ENCODE measurements at regions not wholly inside any gene's neighbourhood (a gene's known extent, or its start where the extent isn't known, plus 50 kb on each side); places are given as distances from the start of the nearest gene placed in this dataset.

DNA sequence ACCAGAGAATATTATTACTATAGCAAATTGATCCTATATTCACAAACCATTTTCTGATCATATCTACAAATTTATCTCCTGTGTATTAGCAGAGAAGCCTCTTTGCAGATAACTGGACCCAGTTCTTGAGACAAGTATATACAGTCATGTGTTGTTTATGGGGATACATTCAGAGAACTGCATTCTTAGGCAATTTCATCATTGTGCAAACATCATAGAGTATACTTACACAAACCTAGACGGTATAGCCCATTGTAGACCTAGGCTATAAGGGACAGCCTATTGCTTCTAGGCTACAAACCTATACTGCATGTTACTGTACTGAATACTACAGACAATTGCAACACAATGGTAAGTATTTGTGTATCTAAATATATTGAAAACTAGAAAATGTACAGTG, 152.5 kb upstream of the SPANXN4 start:
- Histone ChIP-seq H4K20me1 (ENCODE audit: control insufficient read depth, insufficient read depth, insufficient read length) (no peaks in the 10 kb centered on the region), H3K4ac (ENCODE audit: low read depth, low read length) (no peak overlapping the region), H3T11ph (ENCODE audit: low read length) (no peak overlapping the region), H3K79me1 (ENCODE audit: insufficient read depth, low read depth, low read length, poor library complexity, severe bottlenecking) (no peaks in the 10 kb centered on the region), H3K4me2 (ENCODE audit: insufficient read depth, insufficient read length, low read length) (no peak overlapping the region), H3K9ac (ENCODE audit: extremely low read depth, insufficient read length, low read length) (no peak overlapping the region), H3K18ac (ENCODE audit: insufficient read length, low read depth, low read length) (no peak overlapping the region), H2AK5ac (ENCODE audit: insufficient read length, low read length) (no peak overlapping the region), H3K27me3 (ENCODE audit: insufficient read depth, low read length) (no peaks in the 10 kb centered on the region), H3K27ac (ENCODE audit: insufficient read length, low read depth, low read length) (no peak overlapping the region), H2BK12ac (ENCODE audit: insufficient read length, low read depth, low read length) (no peak overlapping the region), H3K56ac (ENCODE audit: insufficient read length, low read depth, low read length) (no peak overlapping the region), H2BK120ac (ENCODE audit: low read depth, low read length, poor library complexity, severe bottlenecking) (no peak overlapping the region), H3K9me3 (ENCODE audit: control insufficient read depth, low read depth, low read length) (peaks cover 6% of the 10 kb centered on the region), H2BK20ac (ENCODE audit: low read depth, low read length, poor library complexity, severe bottlenecking) (no peak overlapping the region), H2BK15ac (ENCODE audit: low read depth, low read length) (no peak overlapping the region), H2BK5ac (ENCODE audit: insufficient read length, low read length) (no peak overlapping the region), H3K14ac (ENCODE audit: insufficient read depth, low read length) (no peak overlapping the region), H3K23me2 (ENCODE audit: insufficient read length, low read depth, low read length, poor library complexity, severe bottlenecking) (no peaks in the 10 kb centered on the region), H4K5ac (ENCODE audit: insufficient read length, low read depth, low read length) (no peak overlapping the region), H4K91ac (ENCODE audit: insufficient read length, low read depth, low read length) (no peak overlapping the region), H3K23ac (ENCODE audit: insufficient read length, low read depth, low read length) (no peak overlapping the region), H3K4me1 (ENCODE audit: insufficient read depth, low read length) (no peaks in the 10 kb centered on the region), H2AFZ (ENCODE audit: low read length) (no peak overlapping the region), H3K79me2 (ENCODE audit: insufficient read depth, low read length) (no peaks in the 10 kb centered on the region), H4K8ac (replicated peaks; ENCODE audit: insufficient read length, low read depth, low read length) (no peak overlapping the region)
- Mint-ChIP-seq H3K9me3 (peaks cover 45 to 57% of the 10 kb centered on the region in 2 experiments), H3K27ac (no peak overlapping the region), H3K36me3 (ENCODE audit: insufficient read depth in 1 of 3, low read depth in 3 of 3) (peaks cover 12 to 19% (median 18%) of the 10 kb centered on the region in 3 experiments), H3K4me1 (no peaks in the 10 kb centered on the region), H3K4me3 (no peak overlapping the region), H3K27me3 (ENCODE audit: low read depth) (no peaks in the 10 kb centered on the region; the same call in none of the 2 replicates)
- no CpG with 5 or more reads among the region's 1 CpG for WGBS (ENCODE audit: extremely low coverage, insufficient read length, low lambda C conversion rate)
- TF ChIP-seq, protein P1, sequence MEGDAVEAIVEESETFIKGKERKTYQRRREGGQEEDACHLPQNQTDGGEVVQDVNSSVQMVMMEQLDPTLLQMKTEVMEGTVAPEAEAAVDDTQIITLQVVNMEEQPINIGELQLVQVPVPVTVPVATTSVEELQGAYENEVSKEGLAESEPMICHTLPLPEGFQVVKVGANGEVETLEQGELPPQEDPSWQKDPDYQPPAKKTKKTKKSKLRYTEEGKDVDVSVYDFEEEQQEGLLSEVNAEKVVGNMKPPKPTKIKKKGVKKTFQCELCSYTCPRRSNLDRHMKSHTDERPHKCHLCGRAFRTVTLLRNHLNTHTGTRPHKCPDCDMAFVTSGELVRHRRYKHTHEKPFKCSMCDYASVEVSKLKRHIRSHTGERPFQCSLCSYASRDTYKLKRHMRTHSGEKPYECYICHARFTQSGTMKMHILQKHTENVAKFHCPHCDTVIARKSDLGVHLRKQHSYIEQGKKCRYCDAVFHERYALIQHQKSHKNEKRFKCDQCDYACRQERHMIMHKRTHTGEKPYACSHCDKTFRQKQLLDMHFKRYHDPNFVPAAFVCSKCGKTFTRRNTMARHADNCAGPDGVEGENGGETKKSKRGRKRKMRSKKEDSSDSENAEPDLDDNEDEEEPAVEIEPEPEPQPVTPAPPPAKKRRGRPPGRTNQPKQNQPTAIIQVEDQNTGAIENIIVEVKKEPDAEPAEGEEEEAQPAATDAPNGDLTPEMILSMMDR (conservative IDR thresholded peaks at IDR 0.05): no peak
- DNase-seq: no peak

All from H9 (cell line).